ENCODE measurements at regions not wholly inside any gene's neighbourhood (a gene's known extent, or its start where the extent isn't known, plus 50 kb on each side); places are given as distances from the start of the nearest gene placed in this dataset.
A peak's percentile ranks its signal among the peaks of the same experiment; 100 is the strongest.

GRCh38 chr7:115300231-115300870, 378.5 kb downstream of the MDFIC start:
- no peak for TF ChIP-seq CTCF (IDR thresholded peaks at IDR 0.05; ENCODE audit: low read depth, low read length)
- H3K4me3 ChIP-seq (replicated peaks in 1 of 2; ENCODE audit: low read depth in 2 of 2, low read length in 2 of 2): no peak overlapping the region
- peak; percentile 11 to 67 for DNase-seq (ENCODE audit: low read depth in 2 of 2)

GRCh38 chr7:115299397-115300037, 377.6 kb downstream of the MDFIC start:
- no peak for DNase-seq (ENCODE audit: low read depth in 2 of 2)
- no peak overlapping the region for H3K4me3 ChIP-seq (replicated peaks in 1 of 2; ENCODE audit: low read depth in 2 of 2, low read length in 2 of 2)
- TF ChIP-seq CTCF (IDR thresholded peaks at IDR 0.05; ENCODE audit: low read depth, low read length): no peak

- no peak overlapping the region for H3K4me3 ChIP-seq (replicated peaks in 1 of 2; ENCODE audit: low read depth in 2 of 2, low read length in 2 of 2)
- TF ChIP-seq CTCF (IDR thresholded peaks at IDR 0.05; ENCODE audit: low read depth, low read length): no peak
- peak; percentile 52 to 72 for DNase-seq (ENCODE audit: low read depth in 2 of 2)
These were observed 375.8 kb downstream of the MDFIC start for GRCh38 chr7:115297656-115298055.

GRCh38 chr7:115293628-115294240, 371.8 kb downstream of the MDFIC start:
- no peak for TF ChIP-seq CTCF (IDR thresholded peaks at IDR 0.05; ENCODE audit: low read depth, low read length)
- no peak overlapping the region for H3K4me3 ChIP-seq (replicated peaks in 1 of 2; ENCODE audit: low read depth in 2 of 2, low read length in 2 of 2)
- DNase-seq (ENCODE audit: low read depth in 2 of 2): peak in 1 of 2 donors; percentile 34

GRCh38 chr7:115292381-115292780, 370.5 kb downstream of the MDFIC start:
- DNase-seq (ENCODE audit: low read depth in 2 of 2): no peak
- TF ChIP-seq CTCF (IDR thresholded peaks at IDR 0.05; ENCODE audit: low read depth, low read length): no peak
- no peak overlapping the region for H3K4me3 ChIP-seq (replicated peaks in 1 of 2; ENCODE audit: low read depth in 2 of 2, low read length in 2 of 2)

- no peak overlapping the region for H3K4me3 ChIP-seq (replicated peaks in 1 of 2; ENCODE audit: low read depth in 2 of 2, low read length in 2 of 2)
- TF ChIP-seq CTCF (IDR thresholded peaks at IDR 0.05; ENCODE audit: low read depth, low read length): no peak
- DNase-seq (ENCODE audit: low read depth in 2 of 2): peak in 1 of 2 donors; percentile 14
These were observed 368.1 kb downstream of the MDFIC start for GRCh38 chr7:115289971-115290370.
